HEK293 (cell line): ENCODE measurements at regions not wholly inside any gene's neighbourhood (a gene's known extent, or its start where the extent isn't known, plus 50 kb on each side); places are given as distances from the start of the nearest gene placed in this dataset.

Experiments used
- CTCF ChIP-seq: fragments of 450-650 bp; formaldehyde crosslinking; IDR thresholded peaks from 2 replicates; pipeline ENCODE4 v1.5.1; 2016; ENCODE audit warnings: missing biosample characterization, missing genetic modification characterization
- RBAK ChIP-seq: fragments of 450-650 bp; formaldehyde crosslinking; IDR thresholded peaks from 2 replicates; pipeline ENCODE4 v1.5.1; 2016; ENCODE audit warnings: missing biosample characterization, missing genetic modification characterization
- SP2 ChIP-seq: fragments of 450-650 bp; formaldehyde crosslinking; IDR thresholded peaks from 2 replicates; pipeline ENCODE4 v1.5.1; 2016; ENCODE audit warnings: missing biosample characterization, missing genetic modification characterization
- ZBTB49 ChIP-seq: fragments of 450-650 bp; formaldehyde crosslinking; IDR thresholded peaks from 2 replicates; pipeline ENCODE4 v1.5.1; 2016; ENCODE audit warnings: missing biosample characterization, missing genetic modification characterization, low read depth
- ZNF155 ChIP-seq: fragments of 450-650 bp; formaldehyde crosslinking; IDR thresholded peaks from 2 replicates; pipeline ENCODE4 v1.5.1; 2016; ENCODE audit warnings: missing biosample characterization, missing genetic modification characterization
- ZNF664 ChIP-seq: fragments of 450-650 bp; formaldehyde crosslinking; IDR thresholded peaks from 2 replicates; pipeline ENCODE4 v1.5.1; 2016; ENCODE audit warnings: missing biosample characterization, missing genetic modification characterization

DNA sequence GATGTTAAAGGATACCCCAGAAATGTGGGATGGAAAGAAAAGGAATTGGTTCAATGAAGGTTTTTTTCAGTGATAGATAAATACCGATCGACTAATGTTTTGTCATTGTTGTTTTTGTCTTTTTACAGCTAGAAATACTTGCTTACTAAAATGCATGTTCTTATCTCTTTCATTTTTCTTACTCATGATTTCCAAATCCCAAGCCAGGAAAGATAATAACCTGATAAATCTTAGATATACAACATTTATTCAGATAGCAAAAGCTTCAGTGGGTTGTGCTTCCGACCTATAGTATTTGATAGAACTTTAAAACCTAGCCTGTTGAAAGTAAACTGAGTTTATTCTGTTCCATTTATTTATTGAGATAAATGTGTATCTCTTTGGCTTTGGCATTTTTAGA, 187.5 kb downstream of the EDN1 start:
- TF ChIP-seq CTCF (tag by site-specific recombination) (no peak), SP2 (tag by site-specific recombination) (no peak), ZNF155 (no peak), ZBTB49 (no peak), ZNF664 (tag by site-specific recombination) (no peak), RBAK (no peak)
